HG02943 (cell line): ENCODE measurements at regions not wholly inside any gene's neighbourhood (a gene's known extent, or its start where the extent isn't known, plus 50 kb on each side); places are given as distances from the start of the nearest gene placed in this dataset.

Source experiments
- ATAC-seq: cut with Tn5 transposase; IDR thresholded peaks from one replicate; pipeline ENCODE4 v1.9.1; 2021; ENCODE audit warnings: mild to moderate bottlenecking, low read depth, moderate library complexity; ENCODE audit not compliant: unreplicated experiment

DNA sequence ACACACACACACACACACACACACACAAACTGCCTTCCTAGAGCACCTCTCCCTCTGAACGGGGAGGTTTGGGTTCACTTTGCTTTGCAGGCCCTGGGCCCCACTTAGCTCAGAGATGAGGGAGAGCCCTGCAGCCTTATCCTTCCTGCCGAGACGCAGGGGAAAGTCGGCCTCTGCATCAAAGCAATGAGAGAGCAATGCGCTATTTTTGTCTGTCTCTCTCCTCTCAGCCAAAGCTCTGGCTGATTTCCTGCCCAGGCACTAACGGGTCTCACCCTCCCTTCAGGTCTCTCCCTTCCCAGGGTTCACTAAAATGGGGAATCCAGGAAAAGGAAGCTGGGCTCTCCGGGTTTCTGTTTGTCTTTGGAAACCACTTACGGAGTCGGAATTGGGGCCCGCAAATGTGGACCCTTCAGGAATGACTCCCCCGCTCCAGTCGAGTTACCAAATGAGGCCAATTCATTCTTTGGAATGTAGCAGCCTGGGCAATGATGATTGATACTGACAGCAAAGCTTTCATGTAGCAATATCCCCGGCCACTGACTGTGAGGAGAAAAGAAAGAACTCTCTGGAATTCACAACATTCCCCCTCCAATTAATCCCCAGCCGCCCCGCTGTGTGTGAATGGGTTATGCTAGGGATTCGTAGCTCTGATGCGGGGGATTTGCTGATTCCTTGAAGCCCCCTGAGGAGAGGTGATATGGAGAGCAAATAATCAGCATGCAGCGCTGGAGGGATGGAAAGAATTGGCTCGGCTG is 61.5 kb upstream of the WLS start:
- no peak for ATAC-seq

DNA sequence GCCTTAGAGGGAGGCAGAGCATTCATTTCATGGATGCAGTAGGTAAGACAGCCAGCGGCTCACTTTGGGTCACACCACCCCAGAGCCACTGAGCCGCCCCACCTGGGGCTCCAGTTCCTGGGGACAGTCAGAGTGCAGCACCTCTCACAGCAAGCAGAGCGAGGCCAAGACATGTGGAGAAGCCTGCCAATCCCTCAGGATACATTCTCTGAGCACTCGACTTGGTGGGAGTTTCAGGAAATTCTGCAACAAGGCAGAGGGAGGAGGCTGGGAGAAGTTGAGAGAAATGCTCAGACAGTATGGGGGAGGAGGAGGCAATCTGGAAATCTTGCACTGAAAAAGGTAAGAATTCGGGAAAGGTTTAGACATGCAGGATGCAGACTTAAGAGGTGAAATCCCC is 60.8 kb upstream of the WLS start:
- ATAC-seq = no peak

DNA sequence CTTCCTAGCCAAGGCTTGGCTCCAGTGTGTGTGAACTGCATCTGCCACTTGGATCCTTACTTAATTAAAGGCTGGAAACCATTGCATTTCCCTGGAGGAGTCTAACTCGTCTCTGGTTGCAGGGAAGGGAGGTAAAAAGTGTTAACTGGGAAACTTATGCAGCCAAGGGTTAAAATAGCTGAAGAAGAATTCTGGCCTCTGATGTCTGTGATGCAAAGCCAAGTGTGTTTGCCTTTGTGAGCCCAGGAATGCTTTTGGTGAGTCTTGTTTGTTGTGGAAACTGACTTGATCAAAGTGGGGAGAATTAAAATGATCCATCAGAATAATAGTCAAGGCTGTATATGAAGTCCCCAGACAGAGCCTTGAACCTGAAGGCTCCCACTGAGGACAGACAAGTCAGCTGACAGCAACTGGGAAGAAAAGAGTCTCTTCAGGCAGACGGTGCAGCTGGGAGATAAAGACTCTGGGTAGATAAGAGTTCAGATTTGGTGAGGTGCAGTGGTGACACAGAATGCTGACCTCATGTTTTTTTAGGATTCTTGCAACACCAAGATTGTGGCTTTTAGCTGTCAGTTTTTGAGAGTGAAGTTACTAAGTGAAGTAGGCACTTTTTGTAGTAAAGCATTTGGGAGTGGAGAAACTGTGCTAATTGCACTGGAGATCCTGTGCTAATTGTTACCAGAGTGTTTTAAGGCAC is 59.5 kb upstream of the WLS start:
- no peak for ATAC-seq

DNA sequence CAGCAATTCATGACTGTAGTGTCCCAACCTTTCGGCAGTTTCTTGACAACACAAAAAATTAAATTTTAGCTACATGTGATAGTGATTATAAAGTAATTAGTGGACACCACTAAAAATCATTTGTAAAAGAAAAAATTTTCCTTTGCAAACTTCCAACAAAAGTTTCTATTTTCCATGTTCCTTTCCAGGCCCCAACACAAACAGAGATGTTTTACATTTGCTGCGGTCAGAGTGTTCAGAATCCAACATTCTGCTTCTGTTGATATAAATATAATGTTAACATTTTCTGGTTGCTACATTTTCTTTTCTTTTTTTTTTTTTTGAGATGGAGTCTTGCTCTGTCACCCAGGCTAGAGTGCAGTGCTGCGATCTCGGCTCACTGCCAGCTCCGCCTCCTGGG is 54.9 kb upstream of the WLS start:
- ATAC-seq = no peak

DNA sequence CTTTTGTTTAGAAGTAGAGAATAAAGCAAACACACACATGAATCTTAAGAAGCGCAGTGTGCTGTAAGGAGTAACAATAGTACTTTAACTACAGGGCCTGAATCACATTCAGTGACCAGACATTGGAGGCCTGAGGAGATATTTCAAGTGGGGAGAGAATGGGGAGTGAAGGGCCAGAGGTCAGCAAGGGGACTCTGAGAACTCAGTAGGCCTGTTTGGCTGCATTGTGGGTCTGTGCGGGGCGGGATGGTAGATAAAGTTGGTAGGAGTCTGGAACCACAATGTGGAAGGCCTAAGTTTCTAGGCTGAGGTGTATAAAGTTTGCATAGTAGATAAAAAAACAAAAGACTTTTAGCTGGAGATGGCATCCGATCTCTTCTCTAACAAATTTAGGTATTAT is 52.7 kb upstream of the WLS start:
- ATAC-seq = no peak

DNA sequence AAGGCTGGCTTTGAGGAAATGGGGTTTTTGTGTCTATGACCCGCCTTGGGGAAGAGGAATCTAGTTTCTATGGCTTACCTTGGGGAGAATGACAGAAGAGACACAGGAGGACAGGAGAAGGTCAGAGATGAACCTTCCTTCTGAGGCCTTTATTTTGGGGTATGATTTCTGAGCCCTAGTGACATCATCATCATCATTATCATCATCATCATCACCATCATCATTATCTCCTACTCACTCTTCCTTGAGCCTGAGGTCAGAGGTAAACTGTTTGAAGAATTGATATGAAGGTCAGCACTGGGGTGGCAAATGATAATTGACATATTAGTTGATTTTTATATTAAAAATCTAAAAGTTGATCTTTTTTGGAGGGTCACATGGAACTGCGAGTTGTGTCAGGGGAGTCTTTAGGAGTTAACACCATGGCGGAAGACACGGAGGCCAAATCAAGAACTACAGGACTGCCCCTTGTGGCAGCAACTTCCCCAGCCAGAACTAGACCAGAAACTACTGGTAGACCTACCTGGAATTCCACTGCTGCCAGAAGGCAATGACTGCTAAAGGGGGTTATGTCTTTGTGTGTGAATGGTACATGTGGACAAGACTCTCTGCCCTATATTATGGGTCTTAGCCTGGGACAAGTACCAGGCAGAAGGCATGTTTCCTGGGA is 49.8 kb upstream of the WLS start:
- ATAC-seq = no peak
